H1 (cell line): ENCODE measurements at regions not wholly inside any gene's neighbourhood (a gene's known extent, or its start where the extent isn't known, plus 50 kb on each side); places are given as distances from the start of the nearest gene placed in this dataset.

Experiments
- BCL11A ChIP-seq, 2 experiments: IDR thresholded peaks; one replicate each; pipeline ENCODE4 v1.6.1; 2011; ENCODE audit warnings: low read depth in 2 of 2, low read length in 2 of 2, mild to moderate bottlenecking in 2 of 2
- CTCF ChIP-seq, 3 experiments: IDR thresholded peaks; 1 replicate in 2 of 3; 2 replicates in 1 of 3; pipeline versions ENCODE4 v1.5.1 to v1.6.1; 2011; ENCODE audit warnings: low read length in 3 of 3, mild to moderate bottlenecking in 3 of 3, inconsistent platforms in 2 of 3, low read depth in 1 of 3, moderate library complexity in 1 of 3; ENCODE audit not compliant: insufficient read depth in 1 of 3; ENCODE audit errors: control extremely low read depth in 1 of 3
- EP300 ChIP-seq, 2 experiments: IDR thresholded peaks; 1 replicate in 1 of 2; 2 replicates in 1 of 2; pipeline ENCODE4 v1.6.1; 2011 to 2012; ENCODE audit warnings: low read depth in 2 of 2, low read length in 2 of 2, mild to moderate bottlenecking in 2 of 2, borderline replicate concordance in 1 of 2, inconsistent platforms in 1 of 2, moderate library complexity in 1 of 2
- JUND ChIP-seq: IDR thresholded peaks from 2 replicates; pipeline ENCODE4 v1.6.1; 2011; ENCODE audit warnings: mild to moderate bottlenecking, improper control_type of control experiment, low read length
- KDM1A ChIP-seq: fragments of 200-600, 300-600 bp; sonication (generic); IDR thresholded peaks from 2 replicates; pipeline ENCODE4 v1.7.1; 2016; ENCODE audit warnings: mild to moderate bottlenecking, low read length, borderline replicate concordance
- MAX ChIP-seq: IDR thresholded peaks from 2 replicates; pipeline ENCODE4 v1.6.1; 2012; ENCODE audit warnings: inconsistent platforms
- PHF8 ChIP-seq: fragments of 200-600 bp; sonication (generic); conservative IDR thresholded peaks from 2 replicates; pipeline ENCODE4 v1.7.1; 2012; ENCODE audit warnings: low read depth, mild to moderate bottlenecking, inconsistent platforms, low read length, moderate library complexity
- POLR2A ChIP-seq, 2 experiments: IDR thresholded peaks; 1 replicate in 1 of 2; 2 replicates in 1 of 2; pipeline ENCODE4 v1.6.1; 2011; ENCODE audit warnings: low read depth in 2 of 2, low read length in 2 of 2, mild to moderate bottlenecking in 2 of 2; ENCODE audit errors: control extremely low read depth in 1 of 2
- RNF2 ChIP-seq: fragments of 200-900, 300-1000 bp; sonication (generic); IDR thresholded peaks from 2 replicates; pipeline ENCODE4 v1.7.1; 2016; ENCODE audit warnings: borderline replicate concordance, low read depth, mild to moderate bottlenecking, antibody characterized with exemption, low read length; ENCODE audit not compliant: poor library complexity, severe bottlenecking; ENCODE audit errors: missing control alignments
- SIN3A ChIP-seq, 2 experiments: IDR thresholded peaks in 1 of 2; conservative IDR thresholded peaks in 1 of 2; 2 replicates each; pipeline ENCODE4 v1.6.1; 2011 to 2012; ENCODE audit warnings: low read length in 2 of 2, improper control_type of control experiment in 1 of 2, low read depth in 1 of 2, mild to moderate bottlenecking in 1 of 2
- SP1 ChIP-seq: IDR thresholded peaks from 2 replicates; pipeline ENCODE4 v1.6.1; 2011; ENCODE audit warnings: low read depth, low read length
- TCF12 ChIP-seq: IDR thresholded peaks from 2 replicates; pipeline ENCODE4 v1.6.1; 2011; ENCODE audit warnings: low read depth, mild to moderate bottlenecking, low read length
- TEAD4 ChIP-seq: IDR thresholded peaks from 2 replicates; pipeline ENCODE4 v1.6.1; 2012; ENCODE audit warnings: low read depth, low read length, inconsistent platforms, mixed read lengths
- TF ChIP-seq, protein P1 (sequence below): IDR thresholded peaks from 2 replicates; pipeline ENCODE4 v1.6.1; 2011; ENCODE audit warnings: low read length, improper control_type of control experiment

GRCh38 chr9:1959371-1959770 is 55.8 kb upstream of the SMARCA2 start:
- TF ChIP-seq EP300 (IDR thresholded peaks at IDR 0.05; ENCODE audit: borderline replicate concordance in 1 of 2, low read depth in 2 of 2, low read length in 2 of 2), result no peak
- TF ChIP-seq JUND, result no peak
- TF ChIP-seq CTCF (IDR thresholded peaks at IDR 0.05; ENCODE audit: control extremely low read depth in 1 of 3, insufficient read depth in 1 of 3, low read depth in 1 of 3, low read length in 3 of 3), result no peak
- no peak for TF ChIP-seq TCF12
- no peak for TF ChIP-seq MAX
- TF ChIP-seq POLR2A (IDR thresholded peaks at IDR 0.05; ENCODE audit: control extremely low read depth in 1 of 2, low read depth in 2 of 2, low read length in 2 of 2), result no peak
- TF ChIP-seq SIN3A (conservative IDR thresholded peaks at IDR 0.05 in 1 of 2, IDR thresholded peaks at IDR 0.05 in 1 of 2; ENCODE audit: low read depth in 1 of 2, low read length in 2 of 2), result no peak
- TF ChIP-seq TEAD4, result no peak
- TF ChIP-seq, protein P1, sequence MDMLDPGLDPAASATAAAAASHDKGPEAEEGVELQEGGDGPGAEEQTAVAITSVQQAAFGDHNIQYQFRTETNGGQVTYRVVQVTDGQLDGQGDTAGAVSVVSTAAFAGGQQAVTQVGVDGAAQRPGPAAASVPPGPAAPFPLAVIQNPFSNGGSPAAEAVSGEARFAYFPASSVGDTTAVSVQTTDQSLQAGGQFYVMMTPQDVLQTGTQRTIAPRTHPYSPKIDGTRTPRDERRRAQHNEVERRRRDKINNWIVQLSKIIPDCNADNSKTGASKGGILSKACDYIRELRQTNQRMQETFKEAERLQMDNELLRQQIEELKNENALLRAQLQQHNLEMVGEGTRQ, result no peak
- no peak for TF ChIP-seq BCL11A (IDR thresholded peaks at IDR 0.05; ENCODE audit: low read depth in 2 of 2, low read length in 2 of 2)
- no peak for TF ChIP-seq RNF2
- no peak for TF ChIP-seq SP1
- TF ChIP-seq PHF8, result no peak
- TF ChIP-seq KDM1A, result no peak
